Stimulated activated naive CD8-positive, alpha-beta T cell treated with anti-CD3 and anti-CD28 coated beads, Interleukin-15, Interleukin-2, amounts not matched to agents 100 U/mL and 50 U/mL, for 24 hours (primary cell): ENCODE measurements at regions not wholly inside any gene's neighbourhood (a gene's known extent, or its start where the extent isn't known, plus 50 kb on each side); places are given as distances from the start of the nearest gene placed in this dataset.
A peak's percentile ranks its signal among the peaks of the same experiment; 100 is the strongest.
"Not testable (repeated sequence)": the region's sequence is repeated elsewhere in the genome, so short reads cannot be mapped to it uniquely, and the experiment has no call there.

ENCODE experiments used
- ATAC-seq: fragments of 150-1000 bp; cut with Tn5 transposase; one replicate; pipeline ENCODE4 v1.10.0; 2021
- DNase-seq: peaks from one replicate; pipeline ENCODE4 v3.0.0; 2021

DNA sequence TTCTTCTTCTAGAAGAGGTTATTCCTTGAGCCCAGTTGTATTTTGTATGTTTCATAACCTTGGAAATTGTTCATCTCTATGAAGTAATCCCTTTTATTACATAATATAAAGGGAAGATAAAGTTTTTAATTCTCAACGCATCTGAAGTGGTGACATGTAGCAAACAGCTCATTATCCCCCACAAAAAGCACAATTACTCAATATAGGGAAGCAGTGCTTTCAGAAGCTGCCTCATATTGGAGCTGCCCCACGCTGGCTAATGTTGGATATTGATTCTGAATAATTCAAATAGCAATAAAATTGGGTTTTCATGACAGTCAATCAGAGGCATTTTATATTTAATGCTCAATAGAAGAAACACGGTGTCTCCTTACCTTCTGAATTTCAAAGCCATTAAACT is 604.3 kb upstream of the RBFOX1 start:
- ATAC-seq (no peak), DNase-seq (no peak)

DNA sequence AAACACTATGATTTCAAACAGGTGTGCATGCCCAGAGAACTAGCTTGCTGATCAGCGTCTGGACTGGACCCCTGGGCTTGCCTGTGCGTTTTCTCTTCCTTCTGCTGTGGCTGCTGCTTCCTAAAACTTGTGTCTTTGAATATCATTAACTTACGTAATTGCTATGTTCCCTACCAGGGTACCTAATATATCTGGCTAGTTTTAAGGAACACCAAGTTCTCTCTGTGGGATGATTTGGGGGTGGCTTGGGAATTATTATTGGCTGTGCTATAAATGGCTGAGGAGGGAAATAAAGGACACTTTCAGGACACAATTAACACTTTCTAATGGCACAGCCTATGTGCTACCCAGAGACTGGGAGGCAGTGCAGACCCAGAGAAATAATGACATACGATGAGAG is 606.0 kb upstream of the RBFOX1 start:
- DNase-seq: no peak

DNA sequence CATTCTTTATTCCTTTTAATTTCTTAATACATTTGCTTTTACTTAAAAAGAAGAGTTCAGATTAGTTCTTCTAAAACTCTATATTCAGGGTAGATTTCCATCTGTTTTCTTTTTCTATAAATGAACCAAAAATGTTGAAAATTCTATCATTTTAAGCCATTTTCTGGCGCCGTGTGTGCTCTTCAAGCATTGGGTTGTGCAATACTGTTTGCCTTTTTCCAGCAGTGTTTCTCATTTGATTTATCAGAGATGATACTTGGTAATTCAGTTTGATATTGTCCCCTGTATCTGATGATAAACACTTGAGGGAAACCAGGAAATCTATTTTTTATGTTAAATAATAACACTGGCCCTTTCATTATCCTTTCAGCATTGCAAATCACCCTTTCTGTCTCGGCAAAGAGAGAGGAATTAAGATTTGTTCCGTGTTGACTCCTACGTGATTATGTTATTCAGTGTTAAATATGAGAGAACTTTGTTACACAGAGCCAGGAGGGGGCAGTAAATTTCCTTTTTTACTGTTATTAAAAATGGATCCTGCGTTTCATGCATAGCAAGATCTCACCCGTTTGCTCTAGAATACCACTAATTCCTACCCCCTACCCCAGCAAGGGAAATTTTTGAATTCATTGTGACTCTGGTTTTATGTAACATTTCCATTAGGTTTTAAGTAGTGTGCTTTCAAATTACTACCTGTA is 606.9 kb upstream of the RBFOX1 start:
- ATAC-seq (no peak), DNase-seq (no peak)

More for the DNA sequence above, 606.0 kb upstream of the RBFOX1 start:
- ATAC-seq: no peak

DNA sequence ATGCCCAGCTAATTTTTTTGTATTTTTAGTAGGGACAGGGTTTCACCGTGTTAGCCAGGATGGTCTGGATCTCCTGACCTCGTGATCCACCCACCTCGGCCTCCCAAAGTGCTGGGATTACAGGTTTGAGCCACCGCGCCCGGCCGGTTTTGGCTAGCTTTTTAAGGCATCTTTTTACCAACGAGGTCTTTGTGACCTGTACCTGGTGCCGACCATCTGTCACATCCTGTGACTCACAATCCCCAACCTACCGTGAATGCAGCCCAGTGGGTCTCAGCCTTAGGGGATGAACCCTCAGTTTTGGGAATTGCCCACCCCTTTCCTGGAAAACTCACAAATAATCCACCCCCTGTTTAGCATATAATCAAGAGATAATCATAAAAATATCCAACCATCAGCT is 607.4 kb upstream of the RBFOX1 start:
- not testable (repeated sequence) for ATAC-seq, DNase-seq

DNA sequence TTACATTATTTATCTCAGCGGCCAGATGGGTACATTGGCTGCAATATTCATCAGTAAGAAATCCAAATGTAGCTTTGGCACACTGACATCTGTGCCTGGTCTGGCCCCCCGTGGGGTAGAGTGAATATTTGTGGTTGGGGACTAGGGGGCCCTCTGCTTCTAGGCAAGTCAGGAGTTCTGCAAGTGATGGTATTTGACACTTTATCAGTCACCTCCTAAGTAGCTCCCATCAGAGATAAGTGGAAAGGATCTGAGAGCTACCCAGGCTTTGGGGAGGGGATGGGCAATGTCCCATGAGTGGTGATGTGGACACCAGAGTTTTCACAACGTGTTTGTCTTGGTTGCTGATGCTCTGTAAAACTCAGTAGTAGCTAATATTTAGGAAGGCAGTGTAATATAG is 609.9 kb upstream of the RBFOX1 start:
- no peak for ATAC-seq
- no peak for DNase-seq

DNA sequence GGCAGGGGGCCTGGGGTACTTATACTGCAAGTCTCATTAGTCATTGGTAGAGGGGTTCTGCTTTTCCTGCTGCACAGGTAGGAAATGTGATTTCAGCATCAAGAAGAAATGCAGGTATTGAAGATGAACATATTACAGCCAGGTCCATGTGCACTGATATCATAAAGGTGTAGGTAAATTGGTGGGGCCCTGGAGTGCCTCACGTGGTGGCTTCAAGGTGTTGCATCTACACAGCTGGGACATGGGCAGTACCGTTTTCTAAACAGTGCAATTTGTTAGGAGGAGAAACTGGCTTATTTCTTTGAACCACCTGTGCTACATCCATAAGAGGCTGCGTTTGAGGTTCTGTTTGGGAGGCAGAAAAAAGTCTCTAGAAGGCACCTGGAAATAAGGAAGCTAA is 618.1 kb upstream of the RBFOX1 start:
- no peak for ATAC-seq
- DNase-seq: no peak

DNA sequence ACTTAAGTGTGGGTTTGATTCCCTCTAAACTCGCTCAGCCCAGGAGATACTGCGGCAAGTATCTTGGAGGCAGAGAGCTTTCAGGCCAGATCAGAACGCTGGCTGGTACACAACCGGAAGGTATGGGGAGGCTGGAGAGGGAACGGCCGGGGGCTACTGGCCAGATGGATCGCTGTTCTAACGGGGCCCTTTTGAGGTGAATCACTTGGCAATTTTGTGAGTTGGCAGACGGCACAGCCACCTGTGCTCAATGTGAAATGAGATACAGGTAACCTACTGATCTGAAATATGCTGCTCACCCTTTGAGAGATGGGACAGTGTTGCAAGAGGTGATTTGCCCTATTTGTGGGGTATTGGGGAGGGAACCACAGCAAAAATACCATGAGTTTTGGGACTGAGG is 622.9 kb upstream of the RBFOX1 start:
- DNase-seq: no peak
- no peak for ATAC-seq

DNA sequence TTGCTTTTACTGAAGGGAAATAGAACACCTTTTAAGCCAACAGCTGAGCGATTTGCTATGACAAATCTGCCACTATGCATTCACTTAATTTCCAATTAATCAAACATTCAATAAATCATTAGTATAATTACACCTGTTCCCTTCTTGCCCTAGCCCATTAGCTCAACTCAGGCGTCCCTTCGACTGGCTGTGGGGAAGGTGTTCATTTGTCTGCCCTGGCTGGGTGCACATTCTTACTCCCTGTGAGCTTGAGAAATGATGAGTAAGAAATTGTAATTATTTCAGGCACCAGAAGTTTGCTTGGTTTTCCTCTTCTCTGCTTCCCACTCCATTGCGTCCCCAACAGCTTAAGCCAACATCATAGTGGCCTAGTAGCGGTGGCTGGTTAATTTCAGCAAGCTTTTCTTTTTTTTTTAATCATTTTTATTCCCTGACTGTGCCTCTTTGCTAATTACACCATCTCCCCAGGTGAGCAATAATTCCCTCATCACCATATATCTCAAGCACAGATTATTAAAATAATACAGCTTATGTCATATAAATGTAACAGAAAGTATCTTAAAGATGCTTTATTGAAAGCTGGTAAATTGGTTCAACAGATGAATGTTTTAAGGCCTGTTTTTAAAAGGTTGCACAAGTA is 623.9 kb upstream of the RBFOX1 start:
- no peak for DNase-seq
- ATAC-seq: no peak

DNA sequence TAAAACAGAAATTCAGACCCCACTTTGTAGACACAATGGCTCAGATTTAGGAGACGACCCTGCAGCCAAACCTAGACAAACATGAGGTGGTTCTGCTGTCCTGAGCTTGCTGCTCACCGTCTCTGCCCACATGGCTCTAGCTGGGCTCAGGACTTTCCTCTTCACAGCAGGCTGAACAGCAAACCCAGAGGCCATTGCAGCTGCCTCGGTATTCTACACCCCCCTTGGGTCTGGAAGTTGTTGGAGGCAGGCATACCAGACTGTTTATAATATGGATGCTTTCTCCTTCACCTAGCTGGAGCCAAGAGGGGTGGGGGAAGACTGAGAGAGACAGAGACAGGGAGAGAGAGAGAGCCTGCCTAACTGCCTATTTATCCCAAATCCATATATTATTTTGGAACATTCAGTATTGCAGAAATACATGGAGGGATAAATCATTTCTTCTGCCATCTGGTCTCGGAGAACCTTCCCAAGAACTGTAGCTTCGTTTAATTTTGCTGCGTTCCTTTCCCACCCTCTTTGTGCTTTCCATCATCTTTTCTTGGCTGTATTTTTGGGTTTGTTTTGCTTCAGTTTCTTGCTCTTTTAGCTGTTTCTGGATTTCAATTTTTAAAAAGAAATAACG is 628.2 kb upstream of the RBFOX1 start:
- ATAC-seq: no peak
- no peak for DNase-seq

DNA sequence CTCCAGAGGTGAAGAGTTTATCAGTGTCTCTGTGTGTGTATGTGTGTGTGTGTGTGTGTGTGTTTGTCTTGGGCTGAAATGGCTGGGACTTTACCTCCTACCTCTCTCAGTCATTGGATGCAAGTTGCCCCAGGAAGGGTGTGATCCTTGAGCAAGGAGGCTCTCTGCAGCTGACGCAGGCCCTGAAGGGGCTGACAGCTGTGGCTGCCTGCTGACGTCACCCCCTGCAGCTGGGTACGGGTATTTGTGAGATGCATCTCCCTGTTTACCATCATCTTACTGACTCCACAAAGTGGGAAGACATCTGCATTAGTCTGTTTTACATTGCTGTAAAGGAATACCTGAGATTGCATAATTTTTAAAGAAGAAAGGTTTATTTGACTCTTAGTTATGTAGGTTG is 631.5 kb upstream of the RBFOX1 start:
- DNase-seq (no peak), ATAC-seq (no peak)

DNA sequence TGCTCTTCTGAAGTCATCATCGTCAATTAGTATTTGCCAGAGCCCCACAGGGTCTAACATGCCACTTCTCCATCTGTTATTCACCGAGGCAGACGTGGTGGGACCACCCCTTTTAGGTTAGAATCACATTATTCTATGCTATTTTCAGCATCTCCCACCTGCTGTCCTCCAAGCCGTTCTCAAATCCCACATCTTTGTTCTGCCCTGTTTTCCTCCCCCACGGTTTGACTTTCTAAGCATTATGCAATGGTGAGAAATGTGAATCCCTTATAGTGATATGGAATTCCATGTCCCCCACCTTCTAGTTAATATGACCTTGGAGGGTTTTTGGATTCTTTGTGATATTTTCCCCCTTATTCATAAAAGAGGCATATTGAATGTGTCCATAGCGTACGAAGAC is 634.1 kb upstream of the RBFOX1 start:
- ATAC-seq (no peak), DNase-seq (no peak)

DNA sequence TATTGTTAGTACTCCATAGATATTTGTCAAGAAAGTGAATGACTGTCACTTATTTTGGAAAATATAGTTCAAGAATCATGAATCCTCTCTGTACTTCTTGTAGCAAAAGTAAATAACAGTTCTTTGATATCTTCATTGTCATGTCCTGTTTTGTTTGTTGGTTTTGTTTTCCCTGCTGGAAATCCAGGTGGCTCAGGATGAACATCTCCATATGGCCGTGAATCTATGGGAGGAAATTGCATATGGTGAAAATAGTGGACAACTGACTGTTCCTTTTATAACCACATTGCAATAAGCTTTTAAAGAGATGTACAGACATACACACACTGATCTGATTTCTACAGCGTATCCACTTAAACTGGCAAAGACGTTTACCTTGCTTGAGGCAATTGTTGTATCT is 637.0 kb upstream of the RBFOX1 start:
- DNase-seq (no peak), ATAC-seq (no peak)

DNA sequence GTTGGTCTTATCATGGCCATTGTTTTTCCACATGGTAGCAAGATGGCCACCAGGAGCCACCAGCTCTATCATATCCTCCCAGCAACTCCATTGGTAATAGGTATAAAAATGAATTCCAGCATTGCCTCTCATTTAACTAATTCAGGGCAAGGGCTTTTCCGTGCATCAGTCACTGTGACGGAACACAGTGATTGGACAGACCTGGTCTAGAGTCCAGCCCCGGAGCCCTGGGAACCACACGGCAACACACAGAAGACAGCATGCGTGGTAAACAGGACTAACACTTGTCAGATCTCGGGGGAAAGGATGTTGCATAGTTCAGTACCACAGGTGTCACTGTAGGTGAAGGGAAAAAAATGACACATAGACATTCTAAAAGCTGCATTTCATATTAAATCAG is 638.0 kb upstream of the RBFOX1 start:
- DNase-seq (no peak), ATAC-seq (no peak)

DNA sequence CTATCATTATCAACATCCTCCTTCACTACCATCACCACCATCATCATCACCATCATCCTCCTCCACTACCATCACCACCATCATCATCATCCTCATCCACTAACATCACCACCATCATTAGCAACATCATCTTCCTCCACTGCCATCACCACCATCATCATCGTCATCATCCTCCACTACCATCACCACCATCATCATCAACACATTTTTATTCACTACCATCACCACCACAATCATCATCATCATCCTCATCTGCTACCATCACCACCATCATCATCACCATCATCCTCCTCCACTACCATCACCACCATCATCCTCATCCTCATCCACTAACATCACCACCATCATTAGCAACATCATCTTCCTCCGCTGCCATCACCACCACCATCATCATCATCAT is 639.2 kb upstream of the RBFOX1 start:
- not testable (repeated sequence) for ATAC-seq, DNase-seq

DNA sequence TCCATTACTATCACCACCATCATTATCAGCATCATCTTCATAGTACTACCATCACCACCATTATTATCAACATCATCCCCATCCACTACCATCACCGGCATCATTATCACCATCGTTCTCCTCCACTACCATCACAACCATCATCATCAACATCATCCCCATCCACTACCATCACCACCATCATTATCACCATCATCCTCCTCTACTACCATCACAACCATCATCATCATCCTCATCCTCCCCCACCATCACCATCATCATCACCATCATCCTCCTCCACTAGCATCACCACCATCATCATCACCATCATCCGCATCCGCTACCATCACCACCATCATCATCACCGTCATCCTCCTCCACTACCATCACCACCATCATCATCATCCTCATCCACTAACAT is 639.8 kb upstream of the RBFOX1 start:
- ATAC-seq: no peak
- DNase-seq: no peak

DNA sequence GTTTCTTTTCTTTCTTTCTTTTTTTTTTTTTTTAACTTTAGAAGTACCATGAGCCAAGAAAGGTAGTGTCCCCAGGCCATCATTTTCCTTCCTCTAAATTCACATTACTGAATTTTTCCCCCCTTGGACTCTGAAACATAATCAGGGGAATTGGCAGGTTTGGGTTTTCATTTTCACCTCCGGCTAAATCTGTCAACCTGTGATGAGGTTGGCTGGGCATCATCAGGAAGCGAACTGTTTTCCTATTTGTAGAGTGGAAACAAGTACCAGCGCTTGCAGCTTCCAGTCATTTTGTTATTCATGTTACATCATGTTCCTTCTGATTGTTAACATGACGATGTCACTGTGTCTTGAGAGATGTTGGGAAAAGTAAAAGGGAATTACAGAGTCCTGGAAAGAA is 641.9 kb upstream of the RBFOX1 start:
- DNase-seq: no peak
- ATAC-seq: no peak

DNA sequence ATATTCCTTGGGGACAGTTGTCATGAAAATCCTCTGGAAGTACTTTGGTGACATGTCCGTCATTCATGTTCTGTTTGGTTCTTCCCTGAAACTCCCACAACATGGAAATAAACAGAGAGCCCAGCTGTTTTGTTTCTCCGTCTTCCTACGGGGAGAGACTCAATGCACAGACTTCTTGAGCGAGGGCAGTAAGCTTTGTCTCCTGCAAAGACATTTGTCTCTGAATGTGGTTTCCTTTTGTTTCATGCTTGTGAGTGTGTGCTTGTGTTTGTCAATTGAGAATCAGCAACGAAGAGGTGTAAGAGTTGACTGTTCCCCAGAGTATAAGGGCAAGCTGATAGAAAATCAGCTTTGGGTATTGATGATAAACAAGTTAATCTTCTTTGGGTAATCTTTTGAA is 643.0 kb upstream of the RBFOX1 start:
- DNase-seq: no peak
- no peak for ATAC-seq

DNA sequence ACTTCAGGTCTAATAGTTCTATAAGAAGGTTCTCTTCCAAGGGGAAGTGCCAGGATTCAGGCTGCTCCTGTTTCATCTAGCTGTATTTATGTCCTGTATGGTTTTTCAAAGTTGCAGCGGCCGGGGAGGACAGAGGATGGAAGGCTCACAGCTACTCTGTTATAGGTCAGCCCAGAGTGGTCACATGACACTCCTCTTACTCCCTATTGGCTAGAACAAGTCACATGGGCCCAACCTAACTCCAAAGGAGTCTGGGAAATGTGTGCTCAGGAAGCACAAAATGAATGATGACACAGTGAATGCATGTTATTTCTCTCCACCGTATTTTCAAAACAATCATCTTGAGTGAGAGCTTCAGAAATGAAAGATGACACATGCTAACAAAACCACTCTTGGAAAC is 645.1 kb upstream of the RBFOX1 start:
- ATAC-seq: no peak
- no peak for DNase-seq

DNA sequence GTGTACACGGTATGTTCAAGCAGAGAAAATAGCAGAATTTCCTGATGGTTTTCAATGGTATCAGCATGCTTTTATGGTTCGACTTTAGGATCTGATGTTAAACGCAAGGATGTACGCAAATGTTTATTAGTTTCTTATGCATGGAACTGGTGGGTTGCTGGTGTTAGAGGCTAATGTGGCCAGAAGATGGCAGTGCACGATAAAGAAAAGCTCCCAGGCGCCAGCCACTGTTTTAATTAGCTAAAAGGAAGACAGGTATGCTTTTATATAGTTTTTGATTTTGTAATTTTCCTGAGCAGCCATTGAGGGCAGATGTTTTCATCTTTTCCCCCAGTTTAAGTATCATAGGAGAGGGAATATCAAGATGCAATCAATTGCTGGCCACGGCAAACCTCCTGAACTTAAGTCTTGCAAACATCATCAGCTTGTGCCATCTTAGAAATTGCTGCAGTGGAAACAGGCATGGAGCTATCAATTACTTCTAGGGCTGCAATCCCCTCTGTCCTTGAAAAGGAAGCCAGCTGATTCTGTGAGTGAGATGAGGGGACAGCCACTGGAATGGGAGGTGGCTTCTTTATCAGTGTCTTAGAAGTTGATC is 648.5 kb upstream of the RBFOX1 start:
- peak; percentile 9 for DNase-seq
- ATAC-seq: no peak

DNA sequence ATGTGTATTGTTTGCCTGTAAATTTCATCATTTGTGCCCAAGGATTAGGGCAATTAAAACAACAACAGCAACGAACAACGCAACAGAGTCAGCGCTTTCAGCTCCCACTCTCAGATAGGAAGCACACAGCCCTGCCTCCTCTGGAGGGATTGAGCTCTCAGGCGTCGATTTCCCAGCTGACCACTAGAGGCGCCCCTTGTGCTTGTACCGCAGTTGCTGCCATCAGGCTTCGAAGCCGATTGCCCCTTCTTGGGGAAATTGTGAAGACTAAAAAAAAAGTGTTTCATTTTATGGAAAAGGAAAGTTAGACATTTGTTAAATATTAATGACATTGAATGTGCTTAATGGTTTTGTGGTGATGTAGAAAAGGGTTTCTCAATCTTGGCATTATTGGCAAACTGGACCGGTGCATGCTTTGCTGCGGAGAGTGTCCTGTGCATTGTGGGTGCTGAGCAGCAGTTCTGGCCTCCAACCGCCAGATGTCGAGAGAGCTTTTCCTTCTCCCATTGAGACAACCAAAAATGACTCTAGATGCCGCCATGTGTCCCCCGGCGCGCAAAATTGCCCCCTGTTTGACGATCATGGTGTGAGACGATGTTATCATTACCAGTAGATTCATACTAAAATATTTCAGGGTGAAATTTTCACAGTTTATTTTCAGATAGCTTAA is 650.4 kb upstream of the RBFOX1 start:
- ATAC-seq (no peak), DNase-seq (peak; percentile 31)

DNA sequence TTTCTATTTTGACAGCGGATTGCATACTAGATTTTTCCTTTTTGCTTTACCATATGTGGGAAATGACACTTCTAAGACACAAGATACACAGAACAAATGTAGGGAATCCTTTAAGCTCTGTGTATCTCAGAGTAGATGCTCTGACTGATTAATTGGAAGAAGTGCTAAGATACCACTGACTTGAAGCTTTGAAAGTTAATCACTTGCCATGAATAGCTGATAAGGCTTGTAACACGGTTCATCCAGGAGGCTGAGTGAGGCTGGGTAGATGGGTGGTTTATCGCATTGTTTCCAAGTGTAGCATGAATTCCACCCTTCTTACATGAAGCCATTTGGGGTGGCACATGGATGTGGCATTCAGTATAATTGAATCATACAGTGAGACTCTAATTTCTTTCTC is 654.1 kb upstream of the RBFOX1 start:
- DNase-seq (no peak), ATAC-seq (no peak)

DNA sequence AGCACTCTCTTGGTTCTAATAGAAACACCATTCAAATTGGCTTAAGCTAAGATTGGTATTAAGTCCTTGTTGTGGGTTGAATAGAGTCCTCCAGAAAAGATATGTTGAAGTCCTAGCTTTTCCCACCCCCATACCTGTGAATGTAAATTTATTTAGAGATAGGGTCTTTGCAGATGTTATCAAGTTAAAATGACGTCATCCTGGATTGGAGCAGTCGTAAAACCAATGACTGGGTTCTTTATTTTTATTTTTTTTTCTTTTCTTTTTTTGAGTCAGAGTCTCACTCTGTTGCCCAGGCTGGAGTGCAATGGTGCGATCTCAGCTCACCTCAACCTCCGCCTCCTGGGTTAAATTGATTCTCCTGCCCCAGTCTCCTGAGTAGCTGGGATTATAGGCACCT is 658.6 kb upstream of the RBFOX1 start:
- ATAC-seq (no peak), DNase-seq (no peak)

DNA sequence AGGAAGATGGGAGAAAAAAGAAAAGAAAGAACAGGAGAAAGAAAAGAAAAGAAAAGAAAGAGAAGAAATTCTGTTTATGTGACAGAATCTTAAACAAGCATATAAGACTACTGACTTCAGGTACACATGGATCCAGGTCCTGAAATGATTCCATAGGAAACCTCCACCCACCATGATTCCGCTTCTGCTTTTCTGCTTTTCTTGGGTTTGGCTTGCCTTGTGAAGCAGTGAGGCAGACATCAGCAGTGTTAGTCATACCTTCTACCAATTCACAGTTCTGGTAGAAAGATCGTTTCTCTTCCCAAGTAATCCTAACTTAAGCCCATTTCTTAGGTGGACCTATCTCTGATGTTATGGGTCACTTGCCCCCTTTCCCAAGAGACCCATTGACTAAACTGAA is 660.1 kb upstream of the RBFOX1 start:
- DNase-seq: no peak
- no peak for ATAC-seq
